ENCODE measurements at regions not wholly inside any gene's neighbourhood (a gene's known extent, or its start where the extent isn't known, plus 50 kb on each side); places are given as distances from the start of the nearest gene placed in this dataset.

DNA sequence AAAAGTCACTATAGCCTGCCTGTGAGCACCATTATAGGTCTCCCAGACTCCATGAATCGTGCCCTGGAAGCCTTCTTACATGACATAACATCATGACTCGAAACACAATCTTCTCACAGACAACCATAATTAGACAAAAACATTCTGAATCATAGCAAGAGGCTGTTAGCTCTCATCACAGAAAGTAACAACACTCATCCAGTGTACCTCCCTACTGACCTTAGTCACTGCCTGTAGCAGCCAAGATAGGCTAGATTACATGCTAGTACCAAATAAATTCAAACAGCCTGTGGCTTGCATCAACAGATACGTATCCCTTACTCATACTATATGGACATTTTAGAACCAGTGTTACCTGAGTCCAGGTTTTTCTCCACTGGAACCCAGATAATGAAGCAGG, 663.8 kb upstream of the FOXG1 start:
- Mint-ChIP-seq H3K36me3 (ENCODE audit: unreplicated experiment) (no peaks in the 10 kb centered on the region), H3K4me1 (ENCODE audit: unreplicated experiment) (no peaks in the 10 kb centered on the region), H3K27me3 (ENCODE audit: unreplicated experiment) (no peaks in the 10 kb centered on the region), H3K27ac (ENCODE audit: unreplicated experiment) (no peak overlapping the region), H3K9me3 (ENCODE audit: unreplicated experiment) (no peaks in the 10 kb centered on the region), H3K4me3 (ENCODE audit: unreplicated experiment) (no peak overlapping the region)
- TF ChIP-seq, protein P1, sequence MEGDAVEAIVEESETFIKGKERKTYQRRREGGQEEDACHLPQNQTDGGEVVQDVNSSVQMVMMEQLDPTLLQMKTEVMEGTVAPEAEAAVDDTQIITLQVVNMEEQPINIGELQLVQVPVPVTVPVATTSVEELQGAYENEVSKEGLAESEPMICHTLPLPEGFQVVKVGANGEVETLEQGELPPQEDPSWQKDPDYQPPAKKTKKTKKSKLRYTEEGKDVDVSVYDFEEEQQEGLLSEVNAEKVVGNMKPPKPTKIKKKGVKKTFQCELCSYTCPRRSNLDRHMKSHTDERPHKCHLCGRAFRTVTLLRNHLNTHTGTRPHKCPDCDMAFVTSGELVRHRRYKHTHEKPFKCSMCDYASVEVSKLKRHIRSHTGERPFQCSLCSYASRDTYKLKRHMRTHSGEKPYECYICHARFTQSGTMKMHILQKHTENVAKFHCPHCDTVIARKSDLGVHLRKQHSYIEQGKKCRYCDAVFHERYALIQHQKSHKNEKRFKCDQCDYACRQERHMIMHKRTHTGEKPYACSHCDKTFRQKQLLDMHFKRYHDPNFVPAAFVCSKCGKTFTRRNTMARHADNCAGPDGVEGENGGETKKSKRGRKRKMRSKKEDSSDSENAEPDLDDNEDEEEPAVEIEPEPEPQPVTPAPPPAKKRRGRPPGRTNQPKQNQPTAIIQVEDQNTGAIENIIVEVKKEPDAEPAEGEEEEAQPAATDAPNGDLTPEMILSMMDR (IDR thresholded peaks at IDR 0.05), result no peak
- DNase-seq (ENCODE audit: extremely low spot score, unreplicated experiment), result no peak

DNA sequence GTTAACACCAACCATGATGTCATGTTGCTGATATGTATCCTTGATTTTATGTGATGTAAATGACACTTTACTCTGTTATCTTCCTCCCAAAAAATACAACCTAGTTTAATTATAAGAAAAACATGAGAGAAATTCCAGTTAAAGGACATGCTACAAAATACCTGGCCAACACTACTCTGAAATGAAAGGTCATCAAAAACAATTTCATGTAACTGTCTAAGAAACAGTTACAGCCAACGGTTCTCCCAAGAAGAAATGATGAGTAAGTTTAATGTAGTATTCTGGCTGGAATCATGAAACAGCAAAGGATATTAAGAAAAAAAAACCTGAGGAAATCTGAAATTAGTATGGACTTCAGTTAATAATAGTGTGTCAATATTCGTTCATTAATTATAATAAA, 653.3 kb upstream of the FOXG1 start:
- Mint-ChIP-seq H3K27ac (ENCODE audit: unreplicated experiment) (no peak overlapping the region), H3K4me3 (ENCODE audit: unreplicated experiment) (no peak overlapping the region), H3K27me3 (ENCODE audit: unreplicated experiment) (no peaks in the 10 kb centered on the region), H3K9me3 (ENCODE audit: unreplicated experiment) (no peaks in the 10 kb centered on the region), H3K36me3 (ENCODE audit: unreplicated experiment) (no peaks in the 10 kb centered on the region), H3K4me1 (ENCODE audit: unreplicated experiment) (no peaks in the 10 kb centered on the region)
- no peak for DNase-seq (ENCODE audit: extremely low spot score, unreplicated experiment)
- TF ChIP-seq, protein P1 (IDR thresholded peaks at IDR 0.05), result no peak

DNA sequence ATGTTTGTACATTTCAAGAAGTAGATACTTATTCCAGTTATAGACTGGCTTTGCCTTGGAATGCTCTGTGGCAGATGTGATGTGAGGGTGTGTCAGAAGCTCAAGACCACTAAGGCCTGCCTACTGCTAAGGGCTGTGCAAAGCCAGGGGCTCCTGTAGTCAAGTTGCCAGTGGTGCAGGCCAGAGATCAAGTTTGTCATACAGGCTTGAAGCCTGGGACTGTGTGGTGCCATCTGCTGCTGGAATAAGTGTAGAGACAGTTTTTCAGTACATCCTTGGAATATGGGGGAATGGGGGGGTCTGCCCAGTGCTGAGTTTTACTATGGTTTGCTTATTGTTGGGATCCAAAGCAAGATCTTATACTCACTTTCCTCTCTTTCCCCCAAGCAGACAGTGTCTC, 649.9 kb upstream of the FOXG1 start:
- no peak overlapping the region for H3K4me3 Mint-ChIP-seq (ENCODE audit: unreplicated experiment)
- no peak overlapping the region for H3K27ac Mint-ChIP-seq (ENCODE audit: unreplicated experiment)
- H3K4me1 Mint-ChIP-seq (ENCODE audit: unreplicated experiment), result no peaks in the 10 kb centered on the region
- H3K9me3 Mint-ChIP-seq (ENCODE audit: unreplicated experiment), result no peaks in the 10 kb centered on the region
- no peaks in the 10 kb centered on the region for H3K27me3 Mint-ChIP-seq (ENCODE audit: unreplicated experiment)
- no peaks in the 10 kb centered on the region for H3K36me3 Mint-ChIP-seq (ENCODE audit: unreplicated experiment)
- DNase-seq (ENCODE audit: extremely low spot score, unreplicated experiment), result no peak
- TF ChIP-seq, protein P1 (IDR thresholded peaks at IDR 0.05), result no peak

DNA sequence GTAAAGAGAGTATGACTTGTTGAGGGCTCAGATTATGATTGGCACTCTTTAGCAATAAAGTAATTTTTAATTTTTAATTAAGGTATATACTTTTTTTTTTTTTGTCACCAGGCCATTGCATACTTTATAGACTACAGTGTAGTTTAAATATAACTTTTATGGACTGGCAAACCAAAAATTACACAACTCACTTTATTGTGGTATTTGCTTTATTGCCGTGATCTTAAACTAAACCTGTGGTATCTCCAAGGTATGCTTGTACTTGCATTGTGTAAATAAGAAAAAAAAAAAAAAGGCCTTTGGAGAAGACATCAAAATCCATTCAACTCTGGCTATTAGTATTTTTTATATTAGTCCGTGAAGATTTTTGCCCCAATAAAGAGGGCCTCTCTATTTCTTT, 646.7 kb upstream of the FOXG1 start:
- no peak for DNase-seq (ENCODE audit: extremely low spot score, unreplicated experiment)
- Mint-ChIP-seq H3K4me3 (ENCODE audit: unreplicated experiment) (no peak overlapping the region), H3K4me1 (ENCODE audit: unreplicated experiment) (no peaks in the 10 kb centered on the region), H3K36me3 (ENCODE audit: unreplicated experiment) (no peaks in the 10 kb centered on the region), H3K27ac (ENCODE audit: unreplicated experiment) (no peak overlapping the region), H3K9me3 (ENCODE audit: unreplicated experiment) (no peaks in the 10 kb centered on the region), H3K27me3 (ENCODE audit: unreplicated experiment) (no peaks in the 10 kb centered on the region)
- TF ChIP-seq, protein P1 (IDR thresholded peaks at IDR 0.05), result no peak

DNA sequence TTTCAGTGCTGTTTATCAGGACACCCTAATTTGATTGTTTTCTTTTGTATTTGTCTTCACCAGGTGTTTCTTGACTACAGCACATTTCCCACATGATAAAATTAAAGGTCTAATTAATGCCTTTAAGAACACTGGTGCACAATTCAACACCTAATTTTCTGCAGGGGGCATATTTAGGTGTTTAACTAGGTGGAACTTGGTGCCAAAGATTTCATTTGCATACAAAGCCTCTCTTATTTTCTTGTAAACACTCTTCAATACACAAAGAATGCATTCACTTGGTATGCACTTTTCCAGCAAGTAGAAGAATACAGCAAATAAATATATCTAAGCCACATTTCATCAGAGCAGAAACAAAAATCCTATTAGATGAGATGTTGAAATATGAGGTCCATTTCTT, 646.2 kb upstream of the FOXG1 start:
- Mint-ChIP-seq H3K27ac (ENCODE audit: unreplicated experiment) (no peak overlapping the region), H3K4me3 (ENCODE audit: unreplicated experiment) (no peak overlapping the region), H3K4me1 (ENCODE audit: unreplicated experiment) (no peaks in the 10 kb centered on the region), H3K36me3 (ENCODE audit: unreplicated experiment) (no peaks in the 10 kb centered on the region), H3K27me3 (ENCODE audit: unreplicated experiment) (no peaks in the 10 kb centered on the region), H3K9me3 (ENCODE audit: unreplicated experiment) (no peaks in the 10 kb centered on the region)
- TF ChIP-seq, protein P1 (IDR thresholded peaks at IDR 0.05), result no peak
- no peak for DNase-seq (ENCODE audit: extremely low spot score, unreplicated experiment)

Data from osteocyte (in vitro differentiated cells).